Coronary artery (tissue), 2 donors: ENCODE measurements at regions not wholly inside any gene's neighbourhood (a gene's known extent, or its start where the extent isn't known, plus 50 kb on each side); places are given as distances from the start of the nearest gene placed in this dataset.

Experiments used
- DNase-seq: peaks from one replicate; pipeline ENCODE4 v3.0.0-alpha.2; 2017; ENCODE audit warnings: low spot score
- H3K27ac ChIP-seq, 2 donors: fragments of 200-600 bp; sonication (generic); one replicate each; pipeline ENCODE4 v1.5.1; 2016 to 2019
- H3K4me3 ChIP-seq: fragments of 200-600 bp; sonication (generic); 2 replicates; pipeline ENCODE4 v1.5.1; 2016; ENCODE audit warnings: mild to moderate bottlenecking, moderate library complexity
- CTCF ChIP-seq: fragments of 200-600 bp; sonication (generic); IDR thresholded peaks from one replicate; pipeline ENCODE4 v1.5.1; 2019; ENCODE audit warnings: antibody characterized with exemption

GRCh38 chr17:79435962-79436361, 174.9 kb downstream of the RBFOX3 start:
- no peak for DNase-seq
- H3K4me3 ChIP-seq, result no peak overlapping the region
- H3K27ac ChIP-seq, result no peak overlapping the region
- no peak for TF ChIP-seq CTCF

- Histone ChIP-seq H3K27ac (no peak overlapping the region), H3K4me3 (no peak overlapping the region)
- no peak for TF ChIP-seq CTCF
- DNase-seq, result no peak
Measured at GRCh38 chr17:79435296-79435695, 175.6 kb downstream of the RBFOX3 start.

GRCh38 chr17:79434215-79434614, 176.6 kb downstream of the RBFOX3 start:
- Histone ChIP-seq H3K27ac (no peak overlapping the region), H3K4me3 (no peak overlapping the region)
- TF ChIP-seq CTCF, result no peak
- no peak for DNase-seq

- no peak for DNase-seq
- no peak overlapping the region for H3K4me3 ChIP-seq
- TF ChIP-seq CTCF, result no peak
- H3K27ac ChIP-seq, result no peak overlapping the region
Measured at GRCh38 chr17:79433379-79433778, 177.5 kb downstream of the RBFOX3 start.

GRCh38 chr17:79431175-79431574, 179.7 kb downstream of the RBFOX3 start:
- no peak overlapping the region for H3K4me3 ChIP-seq
- DNase-seq, result no peak
- no peak for TF ChIP-seq CTCF
- H3K27ac ChIP-seq, result no peak overlapping the region

GRCh38 chr17:79429864-79430494, 180.9 kb downstream of the RBFOX3 start:
- Histone ChIP-seq H3K4me3 (no peak overlapping the region), H3K27ac (no peak overlapping the region)
- no peak for DNase-seq
- no peak for TF ChIP-seq CTCF

- Histone ChIP-seq H3K4me3 (no peak overlapping the region), H3K27ac (no peak overlapping the region)
- no peak for TF ChIP-seq CTCF
- no peak for DNase-seq
Measured at GRCh38 chr17:79428988-79429387, 181.9 kb downstream of the RBFOX3 start.
